CD14-positive monocyte (primary cell): ENCODE measurements at regions not wholly inside any gene's neighbourhood (a gene's known extent, or its start where the extent isn't known, plus 50 kb on each side); places are given as distances from the start of the nearest gene placed in this dataset. TPM values are rescaled to one million over a fixed set of nuclear protein-coding genes. Genes with fewer than 3 reads are reported as not detected.
A peak's percentile ranks its signal among the peaks of the same experiment; 100 is the strongest.

Source experiments
- DNase-seq, 3 donors: peaks; one replicate each; pipeline ENCODE4 v3.0.0-alpha.2; 2011 to 2022
- H2AFZ ChIP-seq: 2 replicates; pipeline ENCODE4 v1.6.0; 2012; ENCODE audit warnings: mild to moderate bottlenecking, low read depth, low read length, inconsistent platforms; ENCODE audit not compliant: insufficient read depth, poor library complexity, severe bottlenecking
- H3K27ac ChIP-seq, 2 donors: 1 replicate in 1 of 2; 2 replicates in 1 of 2; pipeline ENCODE4 v1.5.1; 2012 to 2013; ENCODE audit warnings: low read length in 2 of 2, control low read depth in 1 of 2, inconsistent platforms in 1 of 2, low read depth in 1 of 2, mild to moderate bottlenecking in 1 of 2
- H3K27me3 ChIP-seq, 2 donors: one replicate each; pipeline versions ENCODE4 v1.6.0 to v1.6.1; 2011 to 2013; ENCODE audit warnings: low read length in 2 of 2; ENCODE audit not compliant: control insufficient read depth in 2 of 2, insufficient read depth in 2 of 2
- H3K36me3 ChIP-seq, 2 donors: replicated peaks in 1 of 2; 1 replicate in 1 of 2; 2 replicates in 1 of 2; pipeline versions ENCODE4 v1.5.1 to v1.6.1; 2012 to 2013; ENCODE audit warnings: low read length in 2 of 2, control low read depth in 1 of 2, inconsistent platforms in 1 of 2, mild to moderate bottlenecking in 1 of 2; ENCODE audit not compliant: insufficient read depth in 2 of 2, control insufficient read depth in 1 of 2
- H3K4me1 ChIP-seq, 2 donors: 1 replicate in 1 of 2; 2 replicates in 1 of 2; pipeline versions ENCODE4 v1.5.1 to v1.6.1; 2012 to 2013; ENCODE audit warnings: low read length in 2 of 2, control low read depth in 1 of 2, inconsistent platforms in 1 of 2, mild to moderate bottlenecking in 1 of 2, moderate library complexity in 1 of 2; ENCODE audit not compliant: insufficient read depth in 2 of 2, control insufficient read depth in 1 of 2
- H3K4me2 ChIP-seq: replicated peaks from 2 replicates; pipeline ENCODE3; 2012; ENCODE audit warnings: low read length, moderate library complexity, mild to moderate bottlenecking; ENCODE audit not compliant: poor library complexity, severe bottlenecking; ENCODE audit errors: extremely low read depth
- H3K4me3 ChIP-seq, 3 experiments: fragments of 200-600 bp in 1 of 3; sonication (generic) in 1 of 3; replicated peaks in 1 of 3; 1 replicate in 2 of 3; 2 replicates in 1 of 3; pipeline ENCODE4 v1.5.1; 2011 to 2013; ENCODE audit warnings: low read length in 3 of 3, mild to moderate bottlenecking in 3 of 3, control low read depth in 2 of 3, low read depth in 2 of 3, inconsistent platforms in 1 of 3, moderate library complexity in 1 of 3
- H3K79me2 ChIP-seq: 2 replicates; pipeline ENCODE4 v1.6.0; 2012; ENCODE audit warnings: mild to moderate bottlenecking, control low read depth, inconsistent platforms, low read length, moderate library complexity; ENCODE audit not compliant: insufficient read depth
- H3K9ac ChIP-seq: 2 replicates; pipeline ENCODE4 v1.6.0; 2017; ENCODE audit warnings: low read length, mild to moderate bottlenecking; ENCODE audit not compliant: insufficient read depth, poor library complexity, severe bottlenecking
- H3K9me3 ChIP-seq, 2 donors: replicated peaks in 1 of 2; 1 replicate in 1 of 2; 2 replicates in 1 of 2; pipeline versions ENCODE4 v1.5.1 to v1.6.1; 2012 to 2013; ENCODE audit warnings: low read length in 2 of 2, control low read depth in 1 of 2; ENCODE audit not compliant: control insufficient read depth in 1 of 2, insufficient read depth in 1 of 2
- H4K20me1 ChIP-seq: 2 replicates; pipeline ENCODE4 v1.6.0; 2012; ENCODE audit warnings: mild to moderate bottlenecking, low read length, control low read depth, moderate library complexity; ENCODE audit not compliant: insufficient read depth
- H3K27ac Mint-ChIP-seq, 7 donors: one replicate each; pipeline ENCODE4 v1.8.0; 2020; ENCODE audit warnings: mild to moderate bottlenecking in 7 of 7, mixed read lengths in 7 of 7, moderate library complexity in 6 of 7, inconsistent platforms in 2 of 7
- H3K27me3 Mint-ChIP-seq, 3 donors: one replicate each; pipeline ENCODE4 v1.8.0; 2021 to 2022; ENCODE audit warnings: low read depth in 3 of 3, mild to moderate bottlenecking in 3 of 3, mixed read lengths in 3 of 3, moderate library complexity in 3 of 3, inconsistent platforms in 1 of 3
- H3K36me3 Mint-ChIP-seq, 2 donors: one replicate each; pipeline ENCODE4 v1.8.0; 2020; ENCODE audit warnings: mixed read lengths in 2 of 2, inconsistent platforms in 1 of 2, mild to moderate bottlenecking in 1 of 2
- H3K4me1 Mint-ChIP-seq: one replicate; pipeline ENCODE4 v1.8.0; 2020; ENCODE audit warnings: mild to moderate bottlenecking, mixed read lengths
- H3K4me3 Mint-ChIP-seq, 2 donors: one replicate each; pipeline ENCODE4 v1.8.0; 2020; ENCODE audit warnings: mild to moderate bottlenecking in 2 of 2, mixed read lengths in 2 of 2, moderate library complexity in 1 of 2
- H3K9me3 Mint-ChIP-seq, 7 donors: one replicate each; pipeline ENCODE4 v1.8.0; 2020 to 2022; ENCODE audit warnings: mixed read lengths in 7 of 7, mild to moderate bottlenecking in 6 of 7, moderate library complexity in 6 of 7, inconsistent platforms in 2 of 7
- intact Hi-C, 2 donors: fragments of 100-400 bp; cut with micrococcal nuclease; formaldehyde crosslinking; loops; one replicate each; pipeline versions ENCODE4 v1.15.0 to v1.15.1; 2023
- small RNA-seq: library from RNA; depleted of rRNA; stranded (forward); fragments of <200 nt; gene quantifications from one replicate; pipeline ENCODE3, GENCODE V24; 2012; ENCODE audit warnings: low read depth; ENCODE audit not compliant: insufficient read length
- TF ChIP-seq, protein P1 (sequence below): fragments of 200-600 bp; IDR thresholded peaks from one replicate; pipeline ENCODE4 v1.8.0; 2022; ENCODE audit warnings: antibody characterized with exemption, mild to moderate bottlenecking

GRCh38 chr12:29088611-29089219, 60.4 kb upstream of the FAR2 start:
- H3K27ac Mint-ChIP-seq = peak overlapping the region in 1 of 7 donors; percentile 75

More at GRCh38 chr12:29088611-29089219, 60.4 kb upstream of the FAR2 start:
- no peak overlapping the region for H3K27ac ChIP-seq
- no peak overlapping the region for H3K4me2 ChIP-seq
- H3K4me3 ChIP-seq = no peak overlapping the region
- peaks cover 0 to 6% of the 10 kb centered on the region in 2 donors for H3K9me3 ChIP-seq
- no peak overlapping the region for H3K4me3 Mint-ChIP-seq
- no peak overlapping the region for H3K9ac ChIP-seq
- peak in 2 of 3 donors; percentile 32 to 36 for DNase-seq
- H3K9me3 Mint-ChIP-seq = peaks cover 4 to 17% (median 6%) of the 10 kb centered on the region in 7 donors
- H3K36me3 ChIP-seq = no peaks in the 10 kb centered on the region
- H4K20me1 ChIP-seq = no peaks in the 10 kb centered on the region
- H3K79me2 ChIP-seq = no peaks in the 10 kb centered on the region
- no peaks in the 10 kb centered on the region for H3K4me1 Mint-ChIP-seq
- no peak overlapping the region for H2AFZ ChIP-seq
- no peaks in the 10 kb centered on the region for H3K27me3 Mint-ChIP-seq
- no peaks in the 10 kb centered on the region for H3K4me1 ChIP-seq
- TF ChIP-seq, protein P1, sequence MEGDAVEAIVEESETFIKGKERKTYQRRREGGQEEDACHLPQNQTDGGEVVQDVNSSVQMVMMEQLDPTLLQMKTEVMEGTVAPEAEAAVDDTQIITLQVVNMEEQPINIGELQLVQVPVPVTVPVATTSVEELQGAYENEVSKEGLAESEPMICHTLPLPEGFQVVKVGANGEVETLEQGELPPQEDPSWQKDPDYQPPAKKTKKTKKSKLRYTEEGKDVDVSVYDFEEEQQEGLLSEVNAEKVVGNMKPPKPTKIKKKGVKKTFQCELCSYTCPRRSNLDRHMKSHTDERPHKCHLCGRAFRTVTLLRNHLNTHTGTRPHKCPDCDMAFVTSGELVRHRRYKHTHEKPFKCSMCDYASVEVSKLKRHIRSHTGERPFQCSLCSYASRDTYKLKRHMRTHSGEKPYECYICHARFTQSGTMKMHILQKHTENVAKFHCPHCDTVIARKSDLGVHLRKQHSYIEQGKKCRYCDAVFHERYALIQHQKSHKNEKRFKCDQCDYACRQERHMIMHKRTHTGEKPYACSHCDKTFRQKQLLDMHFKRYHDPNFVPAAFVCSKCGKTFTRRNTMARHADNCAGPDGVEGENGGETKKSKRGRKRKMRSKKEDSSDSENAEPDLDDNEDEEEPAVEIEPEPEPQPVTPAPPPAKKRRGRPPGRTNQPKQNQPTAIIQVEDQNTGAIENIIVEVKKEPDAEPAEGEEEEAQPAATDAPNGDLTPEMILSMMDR = peak; percentile 72
- intact Hi-C loops = loop anchor here in 1 of 2 donors (10.0 kb wide), 1 partner anchor 226 kb away; no protein-coding TSS in a partner anchor
- H3K27me3 ChIP-seq = no peaks in the 10 kb centered on the region
- H3K36me3 Mint-ChIP-seq = no peaks in the 10 kb centered on the region

Small RNAs in the stretch of these regions (small RNA-seq; reads per million reads assigned to genes)
- not detected for gene AC024255.1
